Pancreas (tissue), 10 donors: ENCODE measurements at regions not wholly inside any gene's neighbourhood (a gene's known extent, or its start where the extent isn't known, plus 50 kb on each side); places are given as distances from the start of the nearest gene placed in this dataset.
A peak's percentile ranks its signal among the peaks of the same experiment; 100 is the strongest.

ENCODE experiments used
- ATAC-seq, 4 donors: fragments of 200-7000 bp; cut with Tn5 transposase; one replicate each; pipeline versions ENCODE4 v1.8.0 to v1.9.1; 2020; ENCODE audit warnings: mild to moderate bottlenecking in 4 of 4, moderate library complexity in 4 of 4
- DNase-seq, 6 donors: peaks; one replicate each; pipeline ENCODE4 v3.0.0-alpha.2; 2020
- FAIRE-seq: peaks from 2 replicates; lab custom pipeline; 2012; peaks lifted over from hg19 to GRCh38; lab: Jason Lieb, UNC
- H3K27ac ChIP-seq, 4 donors: fragments of 200-600 bp; sonication (generic); 1 replicate in 3 of 4; 2 replicates in 1 of 4; pipeline versions ENCODE4 v1.5.0 to v1.8.0; 2020
- H3K27me3 ChIP-seq, 4 donors: fragments of 200-600 bp; one replicate each; pipeline ENCODE4 v1.8.0; 2021
- H3K36me3 ChIP-seq, 3 donors: fragments of 200-600 bp; sonication (generic) in 1 of 3; one replicate each; pipeline versions ENCODE4 v1.5.0 to v1.8.0; 2020 to 2021
- H3K4me1 ChIP-seq, 3 donors: fragments of 200-600 bp; one replicate each; pipeline ENCODE4 v1.8.0; 2021
- H3K4me3 ChIP-seq, 4 donors: fragments of 200-600 bp; sonication (generic) in 2 of 4; one replicate each; pipeline versions ENCODE4 v1.5.0 to v1.8.0; 2020 to 2021
- H3K9me3 ChIP-seq, 4 donors: fragments of 200-600 bp; one replicate each; pipeline ENCODE4 v1.8.0; 2021
- WGBS, 2 donors: extraction: QIAGEN DNeasy Blood & Tissue Kit; methylation state at CpG; one replicate each; pipeline ENCODE4 v1.1.7; 2013; 5-methylcytosine and 5-hydroxymethylcytosine counted together
- intact Hi-C, 3 donors: fragments of 100-400 bp; cut with DNase I; formaldehyde crosslinking; loops; one replicate each; pipeline versions ENCODE4 v1.11.1 to v1.14.2; 2022
- TF ChIP-seq, protein P1 (sequence below), 4 donors: fragments of 200-600 bp; sonication (generic) in 3 of 4; IDR thresholded peaks; one replicate each; pipeline versions ENCODE4 v1.5.0 to v1.8.0; 2021; ENCODE audit warnings: antibody characterized with exemption in 4 of 4
- donor health status: healthy with polysubstance abuse.
- donor health status: DM: no; HTN: no; CAD: no; lungs with moderate emphysema.
- donor health status: DM: no; HTN: no; CAD: no.
- donor health status: control.
- donor health status: control.
- donor health status: Bipolar disorder and iron deficiency.
- donor health status: DM: yes; HTN: yes; CAD: no.
- donor health status: DM: no; HTN: no; CAD: no.
- donor health status: DM: no; HTN: no; CAD: no.
- donor health status: DM: yes; HTN: yes; CAD: no.

DNA sequence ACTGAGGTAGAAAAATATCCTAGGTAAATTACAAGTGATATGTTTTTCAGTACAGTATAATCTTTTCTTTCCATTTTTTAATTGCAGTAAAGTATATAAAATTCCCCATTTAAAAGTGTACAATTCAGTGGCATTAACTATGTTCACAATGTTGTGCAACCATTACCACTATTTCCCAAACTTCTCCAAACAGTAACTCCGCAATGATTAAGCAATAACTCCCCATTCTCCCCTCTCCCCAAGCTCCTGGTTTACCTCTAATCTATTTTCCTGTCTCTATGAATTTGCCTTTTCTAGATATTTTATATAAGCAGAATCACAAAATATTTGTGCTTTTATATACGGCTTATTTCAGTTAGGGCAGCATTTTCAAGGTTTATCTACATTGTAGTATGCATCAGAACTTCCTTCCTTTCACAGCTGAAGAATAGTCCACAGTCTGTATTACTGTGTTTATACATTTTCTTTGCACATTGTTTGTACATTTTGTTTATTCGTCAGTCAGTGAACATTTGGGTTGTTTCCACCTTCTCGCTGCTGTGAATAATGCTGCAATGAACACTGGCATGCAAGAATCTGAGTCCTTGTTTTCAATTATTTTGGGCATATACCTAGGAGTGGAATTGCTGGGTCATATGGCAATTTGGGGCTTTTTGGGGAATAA lies 110.7 kb downstream of the RPL27A start:
- intact Hi-C loops = no loop called here
- peaks cover 23 to 80% (median 45%) of the 10 kb centered on the region in 3 donors for H3K4me1 ChIP-seq
- no peak for FAIRE-seq
- no peak overlapping the region for H3K4me3 ChIP-seq
- WGBS, 2 donors = 32 to 33% methylated on average over 4 of the region's 4 CpGs
- no peaks in the 10 kb centered on the region for H3K9me3 ChIP-seq
- H3K27ac ChIP-seq = peak overlapping the region in 2 of 4 donors; percentile 13 to 77
- no peaks in the 10 kb centered on the region for H3K36me3 ChIP-seq
- TF ChIP-seq, protein P1, sequence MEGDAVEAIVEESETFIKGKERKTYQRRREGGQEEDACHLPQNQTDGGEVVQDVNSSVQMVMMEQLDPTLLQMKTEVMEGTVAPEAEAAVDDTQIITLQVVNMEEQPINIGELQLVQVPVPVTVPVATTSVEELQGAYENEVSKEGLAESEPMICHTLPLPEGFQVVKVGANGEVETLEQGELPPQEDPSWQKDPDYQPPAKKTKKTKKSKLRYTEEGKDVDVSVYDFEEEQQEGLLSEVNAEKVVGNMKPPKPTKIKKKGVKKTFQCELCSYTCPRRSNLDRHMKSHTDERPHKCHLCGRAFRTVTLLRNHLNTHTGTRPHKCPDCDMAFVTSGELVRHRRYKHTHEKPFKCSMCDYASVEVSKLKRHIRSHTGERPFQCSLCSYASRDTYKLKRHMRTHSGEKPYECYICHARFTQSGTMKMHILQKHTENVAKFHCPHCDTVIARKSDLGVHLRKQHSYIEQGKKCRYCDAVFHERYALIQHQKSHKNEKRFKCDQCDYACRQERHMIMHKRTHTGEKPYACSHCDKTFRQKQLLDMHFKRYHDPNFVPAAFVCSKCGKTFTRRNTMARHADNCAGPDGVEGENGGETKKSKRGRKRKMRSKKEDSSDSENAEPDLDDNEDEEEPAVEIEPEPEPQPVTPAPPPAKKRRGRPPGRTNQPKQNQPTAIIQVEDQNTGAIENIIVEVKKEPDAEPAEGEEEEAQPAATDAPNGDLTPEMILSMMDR (IDR thresholded peaks at IDR 0.05) = no peak
- no peak for ATAC-seq
- no peak for DNase-seq
- H3K27me3 ChIP-seq = no peaks in the 10 kb centered on the region

DNA sequence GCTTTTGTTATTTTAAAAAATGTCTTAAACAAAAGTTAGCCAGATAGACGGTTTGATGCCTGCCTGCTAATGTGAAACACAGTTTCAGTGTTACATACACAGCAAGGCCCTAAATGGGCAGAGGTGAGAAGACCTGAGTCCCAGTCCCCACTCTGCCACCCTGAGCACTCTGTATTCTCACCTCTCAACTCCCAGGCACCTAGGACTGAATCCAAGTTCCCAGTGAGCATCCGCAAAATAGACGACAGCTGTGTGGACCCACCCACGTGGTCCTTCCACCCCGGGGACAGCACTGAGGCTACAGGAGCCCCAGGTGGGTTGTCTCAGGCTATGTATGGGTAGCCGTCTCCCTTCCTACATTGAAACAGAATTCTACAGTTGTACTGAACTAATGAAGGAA lies 111.5 kb downstream of the RPL27A start:
- no peak for FAIRE-seq

DNA sequence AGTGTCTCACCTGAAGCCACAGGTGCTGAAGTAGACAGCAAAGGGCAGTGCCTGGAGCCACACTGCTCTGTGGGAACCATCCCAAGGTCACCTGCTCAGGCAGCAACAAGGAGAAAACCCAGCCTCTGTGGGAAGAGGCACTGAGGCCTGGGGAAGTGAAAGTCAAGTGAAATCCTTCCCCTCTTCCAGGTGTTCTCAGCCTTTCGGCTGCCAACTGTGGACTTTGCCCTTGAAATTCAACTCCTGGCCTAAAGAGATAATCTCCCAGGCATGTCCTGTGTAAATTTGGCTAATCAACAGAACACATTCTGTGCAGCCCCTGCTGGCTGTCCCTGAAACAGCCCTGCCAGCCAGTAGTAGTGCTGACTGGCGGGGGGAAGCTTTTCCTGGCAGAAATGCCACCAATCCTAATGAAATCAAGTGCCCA lies 112.1 kb downstream of the RPL27A start:
- H3K27ac ChIP-seq = peak overlapping the region; percentile 49 to 78 (median 66)
- intact Hi-C loops = no loop called here
- H3K36me3 ChIP-seq = no peaks in the 10 kb centered on the region
- no peaks in the 10 kb centered on the region for H3K27me3 ChIP-seq
- H3K4me1 ChIP-seq = peaks cover 23 to 77% (median 46%) of the 10 kb centered on the region in 3 donors
- H3K4me3 ChIP-seq = peak overlapping the region in 2 of 4 donors; percentile 5 to 8
- ATAC-seq = peak; percentile 88 to 93 (median 91)
- TF ChIP-seq, protein P1 (IDR thresholded peaks at IDR 0.05) = peak; percentile 46 to 61 (median 52)
- WGBS, 2 donors = 5 to 15% methylated on average over 2 of the region's 2 CpGs
- peak; percentile 67 to 91 (median 86) for DNase-seq
- H3K9me3 ChIP-seq = no peaks in the 10 kb centered on the region
- FAIRE-seq = no peak

More for the DNA sequence above, 111.5 kb downstream of the RPL27A start:
- ATAC-seq (peak; percentile 8 to 20 (median 14)), DNase-seq (no peak)
- Histone ChIP-seq H3K27me3 (no peaks in the 10 kb centered on the region), H3K4me3 (peak overlapping the region in 2 of 4 donors; percentile 5 to 8), H3K36me3 (no peaks in the 10 kb centered on the region), H3K4me1 (peaks cover 23 to 77% (median 45%) of the 10 kb centered on the region in 3 donors), H3K27ac (peak overlapping the region; percentile 49 to 78 (median 66)), H3K9me3 (no peaks in the 10 kb centered on the region)
- intact Hi-C loops = no loop called here
- 28 to 30% methylated on average over 6 of the region's 6 CpGs for WGBS, 2 donors
- TF ChIP-seq, protein P1 (IDR thresholded peaks at IDR 0.05) = no peak

DNA sequence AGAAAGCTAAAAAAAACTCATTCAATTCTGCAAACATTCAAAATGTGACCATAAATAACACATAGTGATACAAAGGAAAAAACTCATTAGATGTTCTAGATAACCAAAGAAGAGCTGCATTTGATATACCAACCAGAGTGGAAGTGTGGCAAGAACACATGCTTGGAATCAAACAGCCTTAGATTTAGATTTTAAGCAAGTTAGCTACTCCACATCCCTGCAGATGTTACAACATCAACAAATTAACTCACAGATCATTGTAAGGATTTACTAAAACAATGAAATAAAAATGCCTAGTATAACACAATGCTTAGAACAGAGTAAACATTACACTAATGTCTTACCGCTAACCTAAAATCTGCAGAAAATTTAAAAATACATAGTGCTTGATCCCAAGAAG lies 114.0 kb upstream of the AKIP1 start:
- Histone ChIP-seq H3K27ac (no peak overlapping the region), H3K4me1 (peaks cover 26 to 77% (median 35%) of the 10 kb centered on the region in 3 donors), H3K4me3 (no peak overlapping the region), H3K36me3 (no peaks in the 10 kb centered on the region), H3K27me3 (no peaks in the 10 kb centered on the region), H3K9me3 (no peaks in the 10 kb centered on the region)
- DNase-seq (no peak), ATAC-seq (no peak), FAIRE-seq (no peak)
- TF ChIP-seq, protein P1 (IDR thresholded peaks at IDR 0.05) = no peak
- intact Hi-C loops = no loop called here
- 0 to 48% methylated on average over 1 of the region's 1 CpG for WGBS, 2 donors

DNA sequence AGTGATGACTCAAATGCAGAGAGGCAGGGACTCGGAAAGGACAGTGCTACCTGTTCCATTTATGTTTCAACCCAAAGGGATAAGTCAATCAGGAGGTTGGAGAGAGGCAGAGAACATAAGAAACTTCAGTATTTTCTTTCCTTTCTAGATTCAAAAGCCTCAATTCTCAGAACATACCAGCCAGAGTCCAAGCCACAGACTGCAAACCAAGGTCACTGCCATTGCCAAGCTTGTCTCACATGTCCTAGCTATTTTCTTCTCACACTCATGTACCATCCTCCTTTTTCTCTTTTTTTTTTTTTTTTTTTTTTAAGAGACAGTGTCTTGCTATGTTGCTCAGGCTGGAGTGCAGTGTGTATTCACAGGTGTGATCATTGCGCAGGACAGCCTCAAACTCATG lies 111.7 kb upstream of the AKIP1 start:
- no peaks in the 10 kb centered on the region for H3K27me3 ChIP-seq
- DNase-seq (peak in 1 of 6 donors; percentile 18), ATAC-seq (peak in 1 of 4 donors; percentile 28), FAIRE-seq (no peak)
- WGBS, 2 donors = 70 to 71% methylated on average over 2 of the region's 2 CpGs
- H3K27ac ChIP-seq = peak overlapping the region in 2 of 4 donors; percentile 33 to 47
- TF ChIP-seq, protein P1 (IDR thresholded peaks at IDR 0.05) = no peak
- intact Hi-C loops = no loop called here
- H3K4me3 ChIP-seq = no peak overlapping the region
- peaks cover 6 to 54% (median 15%) of the 10 kb centered on the region in 3 donors for H3K4me1 ChIP-seq
- H3K9me3 ChIP-seq = no peaks in the 10 kb centered on the region
- no peaks in the 10 kb centered on the region for H3K36me3 ChIP-seq
